Tibial nerve (tissue), 4 donors: ENCODE measurements at regions not wholly inside any gene's neighbourhood (a gene's known extent, or its start where the extent isn't known, plus 50 kb on each side); places are given as distances from the start of the nearest gene placed in this dataset.

Experiments used
- DNase-seq, 2 donors: peaks; one replicate each; pipeline ENCODE4 v3.0.0-alpha.2; 2019; ENCODE audit warnings: low spot score in 2 of 2
- H3K27ac ChIP-seq, 4 donors: fragments of 200-600 bp; sonication (generic) in 3 of 4; one replicate each; pipeline ENCODE4 v1.5.1; 2017 to 2019; ENCODE audit warnings: mild to moderate bottlenecking in 1 of 4
- H3K27me3 ChIP-seq, 2 donors: fragments of 200-600 bp; sonication (generic) in 1 of 2; one replicate each; pipeline versions ENCODE4 v1.5.1 to v1.6.0; 2017 to 2019
- H3K36me3 ChIP-seq, 3 donors: fragments of 200-600 bp; sonication (generic); one replicate each; pipeline ENCODE4 v1.5.1; 2018 to 2019
- H3K4me1 ChIP-seq, 4 donors: fragments of 200-600 bp; sonication (generic) in 3 of 4; one replicate each; pipeline ENCODE4 v1.5.1; 2017 to 2019
- H3K4me3 ChIP-seq, 4 donors: fragments of 200-600 bp; sonication (generic) in 3 of 4; one replicate each; pipeline ENCODE4 v1.5.1; 2017 to 2019; ENCODE audit warnings: mild to moderate bottlenecking in 1 of 4, moderate library complexity in 1 of 4
- H3K9me3 ChIP-seq, 4 donors: fragments of 200-600 bp; sonication (generic) in 3 of 4; one replicate each; pipeline ENCODE4 v1.5.1; 2017 to 2019
- CTCF ChIP-seq, 5 experiments: fragments of 200-600 bp in 3 of 5; fragments of 450-650 bp in 2 of 5; sonication (generic) in 3 of 5; IDR thresholded peaks; one replicate each; pipeline ENCODE4 v1.5.1; 2016 to 2019; ENCODE audit warnings: antibody characterized with exemption in 5 of 5, mild to moderate bottlenecking in 3 of 5, moderate library complexity in 2 of 5
- EP300 ChIP-seq, 2 donors: sonication (generic); formaldehyde crosslinking; IDR thresholded peaks; one replicate each; pipeline ENCODE4 v1.6.1; 2017; ENCODE audit warnings: antibody characterized with exemption in 2 of 2, mild to moderate bottlenecking in 1 of 2
- POLR2A ChIP-seq, 2 donors: fragments of 450-650 bp; IDR thresholded peaks; one replicate each; pipeline ENCODE4 v1.6.1; 2017; ENCODE audit warnings: antibody characterized with exemption in 2 of 2, mild to moderate bottlenecking in 2 of 2, moderate library complexity in 2 of 2
- WGBS, 2 donors: methylation state at CpG; one replicate each; pipeline ENCODE4 v1.1.5; 2018; 5-methylcytosine and 5-hydroxymethylcytosine counted together

GRCh38 chr1:86226204-86226603 lies 69.6 kb upstream of the COL24A1 start:
- no peak for TF ChIP-seq EP300 (IDR thresholded peaks at IDR 0.05)
- no peak for TF ChIP-seq CTCF (IDR thresholded peaks at IDR 0.05)
- no peak for TF ChIP-seq POLR2A (IDR thresholded peaks at IDR 0.05)
- H3K27me3 ChIP-seq = no peaks in the 10 kb centered on the region
- H3K27ac ChIP-seq = no peak overlapping the region
- DNase-seq = no peak
- no peaks in the 10 kb centered on the region for H3K9me3 ChIP-seq
- H3K4me1 ChIP-seq = no peaks in the 10 kb centered on the region
- no peak overlapping the region for H3K4me3 ChIP-seq
- WGBS, 2 donors = 64 to 78% methylated on average over 1 of the region's 1 CpG
- H3K36me3 ChIP-seq = no peaks in the 10 kb centered on the region

- Histone ChIP-seq H3K9me3 (no peaks in the 10 kb centered on the region), H3K4me1 (no peaks in the 10 kb centered on the region), H3K27me3 (no peaks in the 10 kb centered on the region), H3K27ac (no peak overlapping the region), H3K36me3 (no peaks in the 10 kb centered on the region), H3K4me3 (no peak overlapping the region)
- WGBS, 2 donors = 90 to 98% methylated on average over 5 of the region's 5 CpGs
- DNase-seq = no peak
- TF ChIP-seq CTCF (IDR thresholded peaks at IDR 0.05) (no peak), EP300 (IDR thresholded peaks at IDR 0.05) (no peak), POLR2A (IDR thresholded peaks at IDR 0.05) (no peak)
These were observed 68.2 kb upstream of the COL24A1 start for GRCh38 chr1:86224651-86225310.

GRCh38 chr1:86218859-86219258 lies 62.3 kb upstream of the COL24A1 start:
- Histone ChIP-seq H3K9me3 (no peaks in the 10 kb centered on the region), H3K27ac (no peak overlapping the region), H3K36me3 (no peaks in the 10 kb centered on the region), H3K4me1 (no peaks in the 10 kb centered on the region), H3K27me3 (no peaks in the 10 kb centered on the region), H3K4me3 (no peak overlapping the region)
- DNase-seq = no peak
- TF ChIP-seq POLR2A (IDR thresholded peaks at IDR 0.05) (no peak), CTCF (IDR thresholded peaks at IDR 0.05) (no peak), EP300 (IDR thresholded peaks at IDR 0.05) (no peak)
- 52 to 59% methylated on average over 5 of the region's 5 CpGs for WGBS, 2 donors

- H3K27me3 ChIP-seq = no peaks in the 10 kb centered on the region
- H3K9me3 ChIP-seq = no peaks in the 10 kb centered on the region
- WGBS, 2 donors = 92 to 97% methylated on average over 2 of the region's 2 CpGs
- no peak overlapping the region for H3K27ac ChIP-seq
- TF ChIP-seq EP300 (IDR thresholded peaks at IDR 0.05) (no peak), POLR2A (IDR thresholded peaks at IDR 0.05) (no peak), CTCF (IDR thresholded peaks at IDR 0.05) (no peak)
- H3K36me3 ChIP-seq = no peaks in the 10 kb centered on the region
- no peak for DNase-seq
- no peaks in the 10 kb centered on the region for H3K4me1 ChIP-seq
- H3K4me3 ChIP-seq = no peak overlapping the region
These were observed 58.0 kb upstream of the COL24A1 start for GRCh38 chr1:86214605-86215004.

- 88 to 90% methylated on average over 4 of the region's 4 CpGs for WGBS, 2 donors
- H3K27ac ChIP-seq = no peak overlapping the region
These were observed 52.8 kb upstream of the COL24A1 start for GRCh38 chr1:86209346-86209745.

More at GRCh38 chr1:86209346-86209745, 52.8 kb upstream of the COL24A1 start:
- TF ChIP-seq POLR2A (IDR thresholded peaks at IDR 0.05) (no peak), CTCF (IDR thresholded peaks at IDR 0.05) (no peak), EP300 (IDR thresholded peaks at IDR 0.05) (no peak)
- no peak overlapping the region for H3K4me3 ChIP-seq
- no peaks in the 10 kb centered on the region for H3K27me3 ChIP-seq
- DNase-seq = no peak
- no peaks in the 10 kb centered on the region for H3K36me3 ChIP-seq
- H3K4me1 ChIP-seq = no peaks in the 10 kb centered on the region
- no peaks in the 10 kb centered on the region for H3K9me3 ChIP-seq
